Neural progenitor cell (in vitro differentiated cells): ENCODE measurements at regions not wholly inside any gene's neighbourhood (a gene's known extent, or its start where the extent isn't known, plus 50 kb on each side); places are given as distances from the start of the nearest gene placed in this dataset.

ENCODE experiments used
- DNase-seq: peaks from one replicate; pipeline ENCODE4 v3.0.0-alpha.2; 2016; ENCODE audit warnings: low spot score
- H2AFZ ChIP-seq: fragments of 200-600 bp; sonication (generic); replicated peaks from 2 replicates; pipeline ENCODE4 v1.6.1; 2016; ENCODE audit warnings: antibody characterized with exemption
- H3F3A ChIP-seq: fragments of 200-600 bp; sonication (generic); 2 replicates; pipeline ENCODE4 v1.6.1; 2016; ENCODE audit warnings: antibody characterized with exemption, low read depth
- H3K27ac ChIP-seq: fragments of 200-600 bp; sonication (generic); 2 replicates; pipeline ENCODE4 v1.5.1; 2016; ENCODE audit warnings: mild to moderate bottlenecking
- H3K27me3 ChIP-seq: fragments of 200-600 bp; sonication (generic); 2 replicates; pipeline ENCODE4 v1.6.1; 2016; ENCODE audit warnings: mild to moderate bottlenecking, moderate library complexity
- H3K36me3 ChIP-seq: fragments of 200-600 bp; sonication (generic); 2 replicates; pipeline ENCODE4 v1.5.1; 2016
- H3K4me1 ChIP-seq: fragments of 200-600 bp; sonication (generic); 2 replicates; pipeline ENCODE4 v1.6.1; 2016; ENCODE audit warnings: mixed run types
- H3K4me2 ChIP-seq: fragments of 200-600 bp; sonication (generic); 2 replicates; pipeline ENCODE4 v1.6.1; 2016
- H3K4me3 ChIP-seq: fragments of 200-600 bp; sonication (generic); 2 replicates; pipeline ENCODE4 v1.5.1; 2016
- H3K79me2 ChIP-seq: fragments of 200-600 bp; sonication (generic); 2 replicates; pipeline ENCODE4 v1.6.1; 2016; ENCODE audit warnings: low read depth
- H3K9ac ChIP-seq: fragments of 200-600 bp; sonication (generic); 2 replicates; pipeline ENCODE4 v1.6.1; 2016
- H3K9me3 ChIP-seq: fragments of 200-600 bp; sonication (generic); 2 replicates; pipeline ENCODE4 v1.5.1; 2016; ENCODE audit warnings: low read depth
- H4K20me1 ChIP-seq: fragments of 200-600 bp; sonication (generic); 2 replicates; pipeline ENCODE4 v1.6.1; 2016; ENCODE audit warnings: low read depth
- H3K27ac Mint-ChIP-seq: 3 replicates; pipeline ENCODE4 v1.8.0; 2021; ENCODE audit warnings: mixed read lengths
- H3K27me3 Mint-ChIP-seq: 2 replicates; pipeline ENCODE4 v1.8.0; 2022; ENCODE audit warnings: low read depth, mild to moderate bottlenecking, inconsistent platforms, moderate library complexity, mixed read lengths; ENCODE audit not compliant: insufficient read depth
- H3K36me3 Mint-ChIP-seq: 3 replicates; pipeline ENCODE4 v1.8.0; 2021; ENCODE audit warnings: mixed read lengths
- H3K4me1 Mint-ChIP-seq: 3 replicates; pipeline ENCODE4 v1.8.0; 2021; ENCODE audit warnings: mixed read lengths
- H3K4me3 Mint-ChIP-seq: 3 replicates; pipeline ENCODE4 v1.8.0; 2021; ENCODE audit warnings: mild to moderate bottlenecking, moderate library complexity, mixed read lengths
- H3K9me3 Mint-ChIP-seq: 3 replicates; pipeline ENCODE4 v1.8.0; 2020; ENCODE audit warnings: mixed read lengths
- EZH2 ChIP-seq: fragments of 200-600 bp; sonication (generic); IDR thresholded peaks from 2 replicates; pipeline ENCODE4 v1.6.1; 2017; ENCODE audit warnings: antibody characterized with exemption, mild to moderate bottlenecking, moderate library complexity
- EZH2phosphoT487 ChIP-seq: fragments of 200-600 bp; sonication (generic); IDR thresholded peaks from 2 replicates; pipeline ENCODE4 v1.6.1; 2017; ENCODE audit warnings: antibody characterized with exemption
- TF ChIP-seq, protein P1 (sequence below): fragments of 200-600 bp; sonication (generic); IDR thresholded peaks from 2 replicates; pipeline ENCODE4 v1.5.1; 2017; ENCODE audit warnings: antibody characterized with exemption, mild to moderate bottlenecking

- TF ChIP-seq EZH2 (no peak), EZH2phosphoT487 (no peak)
- TF ChIP-seq, protein P1, sequence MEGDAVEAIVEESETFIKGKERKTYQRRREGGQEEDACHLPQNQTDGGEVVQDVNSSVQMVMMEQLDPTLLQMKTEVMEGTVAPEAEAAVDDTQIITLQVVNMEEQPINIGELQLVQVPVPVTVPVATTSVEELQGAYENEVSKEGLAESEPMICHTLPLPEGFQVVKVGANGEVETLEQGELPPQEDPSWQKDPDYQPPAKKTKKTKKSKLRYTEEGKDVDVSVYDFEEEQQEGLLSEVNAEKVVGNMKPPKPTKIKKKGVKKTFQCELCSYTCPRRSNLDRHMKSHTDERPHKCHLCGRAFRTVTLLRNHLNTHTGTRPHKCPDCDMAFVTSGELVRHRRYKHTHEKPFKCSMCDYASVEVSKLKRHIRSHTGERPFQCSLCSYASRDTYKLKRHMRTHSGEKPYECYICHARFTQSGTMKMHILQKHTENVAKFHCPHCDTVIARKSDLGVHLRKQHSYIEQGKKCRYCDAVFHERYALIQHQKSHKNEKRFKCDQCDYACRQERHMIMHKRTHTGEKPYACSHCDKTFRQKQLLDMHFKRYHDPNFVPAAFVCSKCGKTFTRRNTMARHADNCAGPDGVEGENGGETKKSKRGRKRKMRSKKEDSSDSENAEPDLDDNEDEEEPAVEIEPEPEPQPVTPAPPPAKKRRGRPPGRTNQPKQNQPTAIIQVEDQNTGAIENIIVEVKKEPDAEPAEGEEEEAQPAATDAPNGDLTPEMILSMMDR = no peak
- no peaks in the 10 kb centered on the region for H3K79me2 ChIP-seq
Measured at GRCh38 chr6:14664621-14665315, 547.2 kb downstream of the CD83 start.

DNA sequence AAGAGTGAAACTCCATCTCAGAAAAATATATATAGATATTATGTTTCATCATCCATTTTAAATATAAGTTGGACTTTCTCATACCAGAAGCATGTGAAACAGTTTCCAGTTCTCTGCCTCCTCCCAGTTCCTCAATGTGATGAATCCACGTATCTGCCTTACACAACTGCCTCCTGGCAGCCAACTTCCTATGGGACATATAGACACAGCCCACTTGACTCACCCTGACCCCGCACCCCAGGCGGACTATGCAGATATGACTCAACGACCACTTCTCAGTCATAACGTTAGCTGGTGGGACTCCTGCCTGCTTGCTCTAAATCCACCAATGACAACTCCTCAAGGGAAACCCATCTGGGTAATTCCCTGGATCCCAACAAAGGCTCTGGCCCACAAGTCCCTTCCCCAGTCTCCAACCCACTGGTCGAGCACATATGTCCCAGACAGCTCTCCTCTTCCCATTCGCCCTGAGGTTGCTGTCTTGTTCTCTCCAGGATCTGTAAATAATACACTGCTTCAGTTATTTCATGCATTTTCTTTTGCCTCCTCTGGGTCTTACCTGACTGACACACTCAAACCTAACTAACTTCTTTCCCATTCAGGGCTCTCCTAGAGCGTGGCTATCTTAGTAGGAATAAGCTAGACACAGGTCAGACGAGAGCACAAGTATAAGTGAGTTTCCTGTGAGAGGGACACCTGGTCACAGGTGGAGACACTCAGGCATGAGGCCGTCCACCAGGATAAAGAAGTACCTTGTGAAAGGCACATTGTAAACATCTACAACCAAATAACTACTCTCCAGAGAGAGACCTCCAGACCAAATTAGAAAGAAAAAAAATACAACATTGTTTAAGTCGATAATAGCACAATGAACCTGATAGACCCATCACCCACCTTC, 548.5 kb downstream of the CD83 start:
- Histone ChIP-seq H3K9me3 (no peaks in the 10 kb centered on the region), H2AFZ (no peak overlapping the region), H3K36me3 (no peaks in the 10 kb centered on the region), H3F3A (peaks cover 11% of the 10 kb centered on the region), H3K9ac (no peak overlapping the region), H3K4me3 (no peak overlapping the region), H3K79me2 (no peaks in the 10 kb centered on the region), H3K4me1 (peaks cover 23% of the 10 kb centered on the region), H3K4me2 (no peak overlapping the region), H3K27me3 (no peaks in the 10 kb centered on the region), H4K20me1 (no peaks in the 10 kb centered on the region), H3K27ac (no peak overlapping the region)
- no peak for DNase-seq
- Mint-ChIP-seq H3K9me3 (peaks cover 2% of the 10 kb centered on the region), H3K4me3 (no peak overlapping the region), H3K4me1 (peaks cover 21% of the 10 kb centered on the region), H3K36me3 (no peaks in the 10 kb centered on the region), H3K27ac (peak overlapping the region; percentile 13), H3K27me3 (peaks cover 7% of the 10 kb centered on the region)
- no peak for TF ChIP-seq EZH2phosphoT487
- no peak for TF ChIP-seq EZH2
- TF ChIP-seq, protein P1 = no peak

More at GRCh38 chr6:14664621-14665315, 547.2 kb downstream of the CD83 start:
- Mint-ChIP-seq H3K9me3 (no peaks in the 10 kb centered on the region), H3K27me3 (peaks cover 5% of the 10 kb centered on the region), H3K4me1 (peaks cover 12% of the 10 kb centered on the region), H3K4me3 (no peak overlapping the region), H3K27ac (no peak overlapping the region), H3K36me3 (no peaks in the 10 kb centered on the region)
- Histone ChIP-seq H3K4me3 (no peak overlapping the region), H3K4me2 (no peak overlapping the region), H3K27me3 (no peaks in the 10 kb centered on the region), H3K36me3 (no peaks in the 10 kb centered on the region), H4K20me1 (no peaks in the 10 kb centered on the region), H3F3A (peaks cover 11% of the 10 kb centered on the region), H3K9ac (no peak overlapping the region), H2AFZ (peak overlapping the region; percentile 78), H3K9me3 (no peaks in the 10 kb centered on the region), H3K4me1 (peaks cover 28% of the 10 kb centered on the region), H3K27ac (no peak overlapping the region)
- no peak for DNase-seq

- peaks cover 3% of the 10 kb centered on the region for H3K4me1 ChIP-seq
- no peaks in the 10 kb centered on the region for H3K27me3 ChIP-seq
- Mint-ChIP-seq H3K27me3 (peaks cover 11% of the 10 kb centered on the region), H3K36me3 (no peaks in the 10 kb centered on the region), H3K27ac (no peak overlapping the region), H3K9me3 (peaks cover 2% of the 10 kb centered on the region), H3K4me1 (peaks cover 16% of the 10 kb centered on the region), H3K4me3 (no peak overlapping the region)
- no peaks in the 10 kb centered on the region for H3K36me3 ChIP-seq
- H3K9me3 ChIP-seq = no peaks in the 10 kb centered on the region
- H3K79me2 ChIP-seq = no peaks in the 10 kb centered on the region
- no peak for DNase-seq
- no peak overlapping the region for H3K27ac ChIP-seq
- no peaks in the 10 kb centered on the region for H3F3A ChIP-seq
- H3K4me3 ChIP-seq = no peak overlapping the region
- no peaks in the 10 kb centered on the region for H4K20me1 ChIP-seq
- H3K9ac ChIP-seq = no peak overlapping the region
- no peak overlapping the region for H2AFZ ChIP-seq
- no peak for TF ChIP-seq EZH2
- TF ChIP-seq, protein P1 = no peak
- no peak for TF ChIP-seq EZH2phosphoT487
- H3K4me2 ChIP-seq = no peak overlapping the region
Measured at GRCh38 chr6:14670806-14671205, 553.2 kb downstream of the CD83 start.
